Spinal cord (tissue), 9 donors: ENCODE measurements at regions not wholly inside any gene's neighbourhood (a gene's known extent, or its start where the extent isn't known, plus 50 kb on each side); places are given as distances from the start of the nearest gene placed in this dataset.

Experiments
- DNase-seq, 6 donors: peaks; one replicate each; pipeline versions ENCODE4 v3.0.0 to v3.0.0-alpha.2; 2013 to 2015; ENCODE audit warnings: low spot score in 6 of 6, low read depth in 4 of 6
- H3K27ac ChIP-seq: one replicate; pipeline ENCODE4 v1.5.1; 2013; ENCODE audit warnings: low read depth, low read length, control low read depth
- H3K27me3 ChIP-seq: one replicate; pipeline ENCODE4 v1.6.1; 2013; ENCODE audit warnings: low read length; ENCODE audit not compliant: control insufficient read depth, insufficient read depth
- H3K36me3 ChIP-seq: one replicate; pipeline ENCODE4 v1.6.1; 2013; ENCODE audit warnings: low read length; ENCODE audit not compliant: control insufficient read depth, insufficient read depth
- H3K4me1 ChIP-seq: one replicate; pipeline ENCODE4 v1.6.1; 2013; ENCODE audit warnings: low read length; ENCODE audit not compliant: control insufficient read depth, insufficient read depth
- H3K4me3 ChIP-seq: one replicate; pipeline ENCODE4 v1.5.1; 2013; ENCODE audit warnings: low read depth, low read length, control low read depth
- H3K9me3 ChIP-seq: one replicate; pipeline ENCODE4 v1.6.1; 2013; ENCODE audit warnings: low read length; ENCODE audit not compliant: control insufficient read depth, insufficient read depth
- WGBS: methylation state at CpG from one replicate; pipeline ENCODE4 v1.1.5; 2013; ENCODE audit warnings: missing lambda C conversion rate; ENCODE audit not compliant: insufficient coverage; 5-methylcytosine and 5-hydroxymethylcytosine counted together
- donor health status: healthy.

- no peak for DNase-seq
- Histone ChIP-seq H3K36me3 (no peaks in the 10 kb centered on the region), H3K27me3 (no peaks in the 10 kb centered on the region), H3K4me3 (no peak overlapping the region), H3K9me3 (no peaks in the 10 kb centered on the region), H3K27ac (no peak overlapping the region), H3K4me1 (no peaks in the 10 kb centered on the region)
- WGBS, result 88% methylated on average over 8 of the region's 8 CpGs
Measured at GRCh38 chr22:48335442-48336139, 1492.1 kb downstream of the BRD1 start.

- Histone ChIP-seq H3K4me1 (no peaks in the 10 kb centered on the region), H3K4me3 (no peak overlapping the region), H3K9me3 (no peaks in the 10 kb centered on the region), H3K27me3 (no peaks in the 10 kb centered on the region), H3K27ac (no peak overlapping the region), H3K36me3 (no peaks in the 10 kb centered on the region)
- 92% methylated on average over 8 of the region's 10 CpGs for WGBS
- DNase-seq, result no peak
Measured at GRCh38 chr22:48334971-48335370, 1492.7 kb downstream of the BRD1 start.

- Histone ChIP-seq H3K4me3 (no peak overlapping the region), H3K27me3 (no peaks in the 10 kb centered on the region), H3K27ac (no peak overlapping the region), H3K4me1 (no peaks in the 10 kb centered on the region), H3K36me3 (no peaks in the 10 kb centered on the region), H3K9me3 (no peaks in the 10 kb centered on the region)
- 91% methylated on average over 35 of the region's 40 CpGs for WGBS
- no peak for DNase-seq
Measured at GRCh38 chr22:48333816-48334735, 1493.6 kb downstream of the BRD1 start.

GRCh38 chr22:48333323-48333763 is 1494.3 kb downstream of the BRD1 start:
- Histone ChIP-seq H3K9me3 (no peaks in the 10 kb centered on the region), H3K4me3 (no peak overlapping the region), H3K27me3 (no peaks in the 10 kb centered on the region), H3K27ac (no peak overlapping the region), H3K4me1 (no peaks in the 10 kb centered on the region), H3K36me3 (no peaks in the 10 kb centered on the region)
- 96% methylated on average over 20 of the region's 20 CpGs for WGBS
- DNase-seq, result no peak

- Histone ChIP-seq H3K9me3 (no peaks in the 10 kb centered on the region), H3K4me1 (no peaks in the 10 kb centered on the region), H3K36me3 (no peaks in the 10 kb centered on the region), H3K27me3 (no peaks in the 10 kb centered on the region), H3K4me3 (no peak overlapping the region), H3K27ac (no peak overlapping the region)
- WGBS, result 81% methylated on average over 31 of the region's 32 CpGs
- no peak for DNase-seq
Measured at GRCh38 chr22:48332438-48333322, 1495.0 kb downstream of the BRD1 start.

GRCh38 chr22:48331691-48332220 is 1495.9 kb downstream of the BRD1 start:
- 92% methylated on average over 8 of the region's 12 CpGs for WGBS
- Histone ChIP-seq H3K27ac (no peak overlapping the region), H3K4me3 (no peak overlapping the region), H3K27me3 (no peaks in the 10 kb centered on the region), H3K36me3 (no peaks in the 10 kb centered on the region), H3K9me3 (no peaks in the 10 kb centered on the region), H3K4me1 (no peaks in the 10 kb centered on the region)
- DNase-seq, result no peak

GRCh38 chr22:48331266-48331665 is 1496.4 kb downstream of the BRD1 start:
- DNase-seq, result no peak
- Histone ChIP-seq H3K4me1 (no peaks in the 10 kb centered on the region), H3K27ac (no peak overlapping the region), H3K27me3 (no peaks in the 10 kb centered on the region), H3K9me3 (no peaks in the 10 kb centered on the region), H3K36me3 (no peaks in the 10 kb centered on the region), H3K4me3 (no peak overlapping the region)
- WGBS, result 80% methylated on average over 8 of the region's 9 CpGs

GRCh38 chr22:48327721-48328120 is 1500.0 kb downstream of the BRD1 start:
- 95% methylated on average over 11 of the region's 11 CpGs for WGBS
- H3K27ac ChIP-seq, result no peak overlapping the region
- no peaks in the 10 kb centered on the region for H3K27me3 ChIP-seq
- H3K4me1 ChIP-seq, result no peaks in the 10 kb centered on the region
- peaks cover 2% of the 10 kb centered on the region for H3K9me3 ChIP-seq
- no peak for DNase-seq
- no peaks in the 10 kb centered on the region for H3K36me3 ChIP-seq
- H3K4me3 ChIP-seq, result no peak overlapping the region

- Histone ChIP-seq H3K27ac (no peak overlapping the region), H3K36me3 (no peaks in the 10 kb centered on the region), H3K4me1 (peaks cover 13% of the 10 kb centered on the region), H3K9me3 (peaks cover 2% of the 10 kb centered on the region), H3K27me3 (peaks cover 2% of the 10 kb centered on the region), H3K4me3 (no peak overlapping the region)
- WGBS, result 92% methylated on average over 7 of the region's 7 CpGs
- no peak for DNase-seq
Measured at GRCh38 chr22:48323746-48324145, 1503.9 kb downstream of the BRD1 start.
